ENCODE measurements at regions not wholly inside any gene's neighbourhood (a gene's known extent, or its start where the extent isn't known, plus 50 kb on each side); places are given as distances from the start of the nearest gene placed in this dataset.

- TF ChIP-seq MXI1 (IDR thresholded peaks at IDR 0.05; ENCODE audit: low read depth, low read length) (no peak), RAD21 (IDR thresholded peaks at IDR 0.05; ENCODE audit: low read length) (no peak), REST (IDR thresholded peaks at IDR 0.05; ENCODE audit: low read depth, low read length) (no peak)
These were observed 158.9 kb upstream of the FN1 start for GRCh38 chr2:215594766-215595165.

Data from SK-N-SH (cell line).